ENCODE measurements at regions not wholly inside any gene's neighbourhood (a gene's known extent, or its start where the extent isn't known, plus 50 kb on each side); places are given as distances from the start of the nearest gene placed in this dataset.

GRCh38 chr4:59565836-59566235 is 1634.3 kb upstream of the ADGRL3 start:
- H3K36me3 ChIP-seq, result no peaks in the 10 kb centered on the region
- DNase-seq, result no peak
- H3K4me1 ChIP-seq, result no peaks in the 10 kb centered on the region
- H3K27me3 ChIP-seq (ENCODE audit: low read depth), result no peaks in the 10 kb centered on the region
- H3K9me3 ChIP-seq (replicated peaks), result no peaks in the 10 kb centered on the region
- no peak overlapping the region for H3K4me3 ChIP-seq
- H3K27ac ChIP-seq (replicated peaks), result no peak overlapping the region
- TF ChIP-seq, protein P1, sequence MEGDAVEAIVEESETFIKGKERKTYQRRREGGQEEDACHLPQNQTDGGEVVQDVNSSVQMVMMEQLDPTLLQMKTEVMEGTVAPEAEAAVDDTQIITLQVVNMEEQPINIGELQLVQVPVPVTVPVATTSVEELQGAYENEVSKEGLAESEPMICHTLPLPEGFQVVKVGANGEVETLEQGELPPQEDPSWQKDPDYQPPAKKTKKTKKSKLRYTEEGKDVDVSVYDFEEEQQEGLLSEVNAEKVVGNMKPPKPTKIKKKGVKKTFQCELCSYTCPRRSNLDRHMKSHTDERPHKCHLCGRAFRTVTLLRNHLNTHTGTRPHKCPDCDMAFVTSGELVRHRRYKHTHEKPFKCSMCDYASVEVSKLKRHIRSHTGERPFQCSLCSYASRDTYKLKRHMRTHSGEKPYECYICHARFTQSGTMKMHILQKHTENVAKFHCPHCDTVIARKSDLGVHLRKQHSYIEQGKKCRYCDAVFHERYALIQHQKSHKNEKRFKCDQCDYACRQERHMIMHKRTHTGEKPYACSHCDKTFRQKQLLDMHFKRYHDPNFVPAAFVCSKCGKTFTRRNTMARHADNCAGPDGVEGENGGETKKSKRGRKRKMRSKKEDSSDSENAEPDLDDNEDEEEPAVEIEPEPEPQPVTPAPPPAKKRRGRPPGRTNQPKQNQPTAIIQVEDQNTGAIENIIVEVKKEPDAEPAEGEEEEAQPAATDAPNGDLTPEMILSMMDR (IDR thresholded peaks at IDR 0.05; ENCODE audit: borderline replicate concordance), result no peak
- intact Hi-C loops (cut with micrococcal nuclease), result no loop called here

- TF ChIP-seq, protein P1 (IDR thresholded peaks at IDR 0.05; ENCODE audit: borderline replicate concordance), result no peak
- Histone ChIP-seq H3K27ac (replicated peaks) (no peak overlapping the region), H3K9me3 (replicated peaks) (no peaks in the 10 kb centered on the region), H3K27me3 (ENCODE audit: low read depth) (no peaks in the 10 kb centered on the region), H3K4me3 (no peak overlapping the region), H3K36me3 (no peaks in the 10 kb centered on the region), H3K4me1 (no peaks in the 10 kb centered on the region)
- intact Hi-C loops (cut with micrococcal nuclease), result no loop called here
- no peak for DNase-seq
Observed at GRCh38 chr4:59570860-59571476, 1629.2 kb upstream of the ADGRL3 start.

DNA sequence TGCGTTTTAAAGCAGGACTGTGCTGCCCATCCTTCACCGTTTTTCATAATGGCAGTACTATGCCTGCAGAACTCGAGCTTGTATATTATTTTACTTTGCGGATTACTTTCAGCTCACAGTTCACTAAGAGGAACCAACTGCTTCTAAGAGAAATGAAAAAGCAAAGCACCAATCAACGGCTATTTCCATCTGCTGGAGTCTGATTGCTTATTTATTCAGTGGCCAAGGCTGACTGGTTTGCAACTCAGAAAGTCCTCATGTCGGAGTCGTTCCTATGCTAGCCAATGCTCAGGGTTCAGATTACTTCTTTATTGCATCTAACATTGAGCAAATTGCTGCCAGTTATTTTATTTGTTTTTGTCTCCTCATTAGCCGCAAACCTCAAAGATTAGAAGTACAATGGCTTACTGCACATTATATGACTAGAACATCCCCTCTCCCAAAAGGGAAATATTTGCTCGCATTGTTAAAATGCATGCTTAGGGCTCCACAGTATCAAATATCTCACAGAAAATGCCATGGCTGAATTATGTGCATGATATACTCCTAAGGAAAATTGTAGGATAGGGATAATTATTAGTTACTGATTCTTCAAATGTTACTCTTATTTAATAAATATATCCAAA is 1628.2 kb upstream of the ADGRL3 start:
- Histone ChIP-seq H3K4me3 (no peak overlapping the region), H3K4me1 (no peaks in the 10 kb centered on the region), H3K27me3 (ENCODE audit: low read depth) (no peaks in the 10 kb centered on the region), H3K9me3 (replicated peaks) (no peaks in the 10 kb centered on the region), H3K36me3 (no peaks in the 10 kb centered on the region), H3K27ac (replicated peaks) (no peak overlapping the region)
- no peak for DNase-seq
- TF ChIP-seq, protein P1 (IDR thresholded peaks at IDR 0.05; ENCODE audit: borderline replicate concordance), result no peak
- intact Hi-C loops (cut with micrococcal nuclease), result no loop called here

GRCh38 chr4:59583845-59584568 is 1616.1 kb upstream of the ADGRL3 start:
- peaks cover 13% of the 10 kb centered on the region for H3K9me3 ChIP-seq (replicated peaks)
- no peak overlapping the region for H3K4me3 ChIP-seq
- no peaks in the 10 kb centered on the region for H3K36me3 ChIP-seq
- intact Hi-C loops (cut with micrococcal nuclease), result no loop called here
- H3K27ac ChIP-seq (replicated peaks), result no peak overlapping the region
- H3K4me1 ChIP-seq, result no peaks in the 10 kb centered on the region
- no peaks in the 10 kb centered on the region for H3K27me3 ChIP-seq (ENCODE audit: low read depth)
- TF ChIP-seq, protein P1 (IDR thresholded peaks at IDR 0.05; ENCODE audit: borderline replicate concordance), result no peak
- no peak for DNase-seq

DNA sequence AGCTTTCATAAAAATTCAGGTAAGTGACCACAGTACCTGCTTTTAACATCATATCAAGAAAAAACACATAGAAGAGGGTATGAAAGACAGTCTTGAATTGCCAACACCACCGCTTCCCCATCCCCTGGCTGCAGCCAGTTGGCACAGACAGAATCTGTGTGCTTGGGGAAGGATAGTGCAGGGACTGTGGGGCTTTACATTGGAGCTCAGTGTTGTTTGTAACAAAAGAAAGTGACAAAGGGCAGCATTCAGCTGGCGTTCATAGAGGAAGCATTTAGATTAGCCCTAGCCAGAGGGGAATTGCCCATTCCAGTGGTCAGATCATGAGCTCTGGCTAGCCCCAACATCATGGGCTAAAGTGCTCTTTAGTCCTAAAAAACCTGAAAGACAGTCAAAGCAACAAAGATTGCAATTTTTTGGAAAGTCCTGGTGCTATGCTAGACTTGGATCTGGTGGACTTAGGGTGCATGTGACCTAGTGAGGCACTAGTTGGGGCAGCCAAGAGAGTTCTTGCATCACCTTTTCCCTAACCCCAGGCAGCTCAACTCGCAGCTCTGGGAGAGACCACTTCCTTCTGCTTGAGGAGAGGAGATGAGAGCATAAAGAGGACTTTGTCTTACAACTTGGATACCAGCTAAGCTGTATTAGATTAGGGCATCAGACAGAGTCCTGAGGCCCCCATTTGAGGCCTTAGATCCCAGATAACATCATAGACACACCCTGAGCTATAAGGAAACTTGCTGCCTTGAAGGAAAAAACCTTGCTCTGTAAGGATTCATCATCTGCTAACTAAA is 1602.4 kb upstream of the ADGRL3 start:
- Histone ChIP-seq H3K36me3 (no peaks in the 10 kb centered on the region), H3K4me3 (no peak overlapping the region), H3K4me1 (no peaks in the 10 kb centered on the region), H3K27ac (replicated peaks) (no peak overlapping the region), H3K9me3 (replicated peaks) (no peaks in the 10 kb centered on the region), H3K27me3 (ENCODE audit: low read depth) (no peaks in the 10 kb centered on the region)
- intact Hi-C loops (cut with micrococcal nuclease), result no loop called here
- no peak for DNase-seq
- TF ChIP-seq, protein P1 (IDR thresholded peaks at IDR 0.05; ENCODE audit: borderline replicate concordance), result no peak

All from left ventricle myocardium inferior (tissue), 1 donor.